ENCODE measurements at regions not wholly inside any gene's neighbourhood (a gene's known extent, or its start where the extent isn't known, plus 50 kb on each side); places are given as distances from the start of the nearest gene placed in this dataset.

DNA sequence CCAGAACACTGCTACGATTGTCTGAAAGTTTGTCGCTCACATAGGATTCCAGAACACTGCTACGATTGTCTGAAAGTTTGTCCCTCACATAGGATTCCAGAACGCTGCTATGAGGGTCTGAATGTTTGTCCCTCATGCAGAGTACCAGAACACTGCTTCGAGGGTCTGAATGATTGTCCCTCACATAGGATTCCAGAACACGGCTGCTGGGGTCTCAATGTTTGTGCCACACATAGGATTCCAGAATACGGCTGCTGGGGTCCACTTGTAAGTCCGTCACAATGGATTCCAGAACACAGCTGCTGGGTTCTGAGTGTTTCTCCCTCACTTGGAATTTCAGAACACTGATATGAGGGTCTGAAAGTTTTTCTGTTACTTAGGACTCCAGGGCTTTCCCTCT, 203.3 kb downstream of the FOXD4L6 start:
- TF ChIP-seq, protein P1, sequence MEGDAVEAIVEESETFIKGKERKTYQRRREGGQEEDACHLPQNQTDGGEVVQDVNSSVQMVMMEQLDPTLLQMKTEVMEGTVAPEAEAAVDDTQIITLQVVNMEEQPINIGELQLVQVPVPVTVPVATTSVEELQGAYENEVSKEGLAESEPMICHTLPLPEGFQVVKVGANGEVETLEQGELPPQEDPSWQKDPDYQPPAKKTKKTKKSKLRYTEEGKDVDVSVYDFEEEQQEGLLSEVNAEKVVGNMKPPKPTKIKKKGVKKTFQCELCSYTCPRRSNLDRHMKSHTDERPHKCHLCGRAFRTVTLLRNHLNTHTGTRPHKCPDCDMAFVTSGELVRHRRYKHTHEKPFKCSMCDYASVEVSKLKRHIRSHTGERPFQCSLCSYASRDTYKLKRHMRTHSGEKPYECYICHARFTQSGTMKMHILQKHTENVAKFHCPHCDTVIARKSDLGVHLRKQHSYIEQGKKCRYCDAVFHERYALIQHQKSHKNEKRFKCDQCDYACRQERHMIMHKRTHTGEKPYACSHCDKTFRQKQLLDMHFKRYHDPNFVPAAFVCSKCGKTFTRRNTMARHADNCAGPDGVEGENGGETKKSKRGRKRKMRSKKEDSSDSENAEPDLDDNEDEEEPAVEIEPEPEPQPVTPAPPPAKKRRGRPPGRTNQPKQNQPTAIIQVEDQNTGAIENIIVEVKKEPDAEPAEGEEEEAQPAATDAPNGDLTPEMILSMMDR (IDR thresholded peaks at IDR 0.05; ENCODE audit: low read depth, low read length, poor library complexity, severe bottlenecking): no peak
- TF ChIP-seq EZH2phosphoT487 (IDR thresholded peaks at IDR 0.05; ENCODE audit: borderline replicate concordance, low read length): no peak
